SHP77 (cell line): ENCODE measurements at regions not wholly inside any gene's neighbourhood (a gene's known extent, or its start where the extent isn't known, plus 50 kb on each side); places are given as distances from the start of the nearest gene placed in this dataset.
"Not testable (repeated sequence)": the region's sequence is repeated elsewhere in the genome, so short reads cannot be mapped to it uniquely, and the experiment has no call there.

ENCODE experiments used
- DNase-seq, 2 experiments: peaks; one replicate each; lab custom pipeline; 2025; lab: John Stamatoyannopoulos, UW

DNA sequence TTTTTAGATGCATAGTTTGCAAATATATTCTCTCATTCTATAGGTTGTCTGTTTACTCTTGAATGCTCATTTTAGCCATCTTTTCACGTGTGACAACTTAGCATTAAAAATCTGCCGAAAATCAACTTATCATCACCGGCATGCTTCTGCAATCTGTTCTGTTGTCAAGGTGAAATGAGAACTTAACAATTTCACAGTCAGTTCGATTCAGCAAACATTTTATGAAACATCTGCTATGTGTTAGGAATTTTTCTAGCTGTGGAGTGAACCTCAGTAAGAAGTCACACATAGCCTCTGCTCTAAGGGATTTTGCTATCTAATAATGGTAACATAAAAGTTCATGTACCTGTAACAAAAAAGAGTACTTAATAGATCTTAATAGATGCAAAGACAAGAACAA, 256.1 kb downstream of the ZWINT start:
- DNase-seq = no peak

DNA sequence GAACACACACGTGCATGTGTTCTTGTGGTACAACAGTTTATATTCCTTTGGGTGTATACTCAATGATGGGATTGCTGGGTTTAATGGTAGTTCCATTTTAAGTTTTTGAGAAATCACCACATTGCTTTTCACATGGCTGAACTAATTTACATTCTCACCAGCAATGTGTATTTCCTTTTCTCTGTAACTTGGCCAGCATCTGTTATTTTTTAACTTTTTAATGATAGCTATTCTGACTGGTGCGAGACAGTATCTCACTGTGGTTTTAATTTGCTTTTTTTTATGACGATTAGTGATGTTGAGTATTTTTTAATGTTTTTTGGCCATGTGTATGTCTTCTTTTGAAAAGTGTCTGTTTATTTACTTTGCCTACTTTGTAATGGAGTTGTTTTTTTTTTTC, 256.6 kb downstream of the ZWINT start:
- DNase-seq = no peak

DNA sequence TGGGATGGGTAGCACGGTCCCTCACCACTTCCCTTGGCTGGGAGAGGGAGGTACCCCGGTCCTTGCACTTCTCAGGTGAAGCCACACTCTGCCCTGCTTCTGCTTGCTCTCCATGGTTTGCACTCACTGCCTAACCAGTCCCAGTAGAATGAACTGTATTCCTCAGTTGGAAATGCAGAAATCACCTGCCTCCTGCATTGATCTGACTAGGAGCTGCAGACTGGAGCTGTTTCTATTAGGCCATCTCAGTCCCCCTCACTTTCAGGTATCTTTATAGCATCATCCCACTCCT, 264.9 kb downstream of the ZWINT start:
- DNase-seq = no peak

DNA sequence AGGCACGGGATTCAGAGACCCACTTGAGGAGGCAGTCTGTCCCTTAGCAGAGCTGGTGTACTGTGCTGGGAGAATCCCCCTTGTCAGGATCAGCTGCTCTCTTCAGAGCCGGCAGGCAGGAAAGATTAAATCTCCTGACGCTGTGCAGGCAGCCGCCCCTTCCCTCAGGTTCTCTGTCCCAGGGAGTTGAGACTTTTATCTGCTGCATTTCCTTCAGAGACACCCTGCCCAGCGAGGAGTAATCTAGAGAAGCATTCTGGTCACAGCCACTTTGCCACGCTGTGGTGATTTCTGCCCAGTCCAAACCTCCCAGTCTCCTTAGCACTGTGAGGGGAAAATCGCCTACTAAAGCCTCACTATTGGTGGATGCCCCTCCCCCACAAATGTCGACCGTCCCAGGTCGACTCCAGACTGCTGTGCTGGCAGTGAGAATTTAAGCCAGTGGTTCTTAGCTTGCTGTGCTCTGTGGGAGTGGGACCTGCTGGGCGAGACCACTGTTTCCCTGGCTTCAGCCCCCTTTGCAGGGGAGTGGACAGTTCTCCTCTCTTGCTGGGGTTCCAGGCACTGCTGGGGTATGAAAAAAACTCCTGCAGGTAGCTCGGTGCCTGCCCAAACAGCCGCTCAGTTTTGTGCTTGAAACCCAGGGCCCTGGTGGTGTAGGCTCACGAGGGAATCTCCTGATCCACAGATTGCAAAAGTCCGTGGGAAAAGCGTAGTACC, 265.4 kb downstream of the ZWINT start:
- DNase-seq = no peak

DNA sequence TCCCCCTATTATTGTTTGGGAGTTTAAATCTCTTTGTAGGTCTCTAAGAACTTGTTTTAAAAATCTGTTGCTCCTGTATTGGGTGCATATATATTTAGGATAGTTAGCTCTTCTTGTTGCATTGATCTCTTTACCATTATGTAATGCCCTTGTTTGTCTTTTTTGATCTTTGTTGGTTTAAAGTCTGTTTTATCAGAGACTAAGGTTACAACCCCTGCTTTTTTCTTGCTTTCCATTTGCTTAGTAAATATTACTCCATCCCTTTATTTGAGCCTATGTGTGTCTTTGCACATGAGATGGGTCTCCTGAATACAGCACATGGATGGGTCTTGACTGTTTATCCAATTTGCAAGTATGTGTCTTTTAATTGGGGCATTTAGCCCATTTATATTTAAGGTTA, 267.4 kb downstream of the ZWINT start:
- DNase-seq = not testable (repeated sequence)

DNA sequence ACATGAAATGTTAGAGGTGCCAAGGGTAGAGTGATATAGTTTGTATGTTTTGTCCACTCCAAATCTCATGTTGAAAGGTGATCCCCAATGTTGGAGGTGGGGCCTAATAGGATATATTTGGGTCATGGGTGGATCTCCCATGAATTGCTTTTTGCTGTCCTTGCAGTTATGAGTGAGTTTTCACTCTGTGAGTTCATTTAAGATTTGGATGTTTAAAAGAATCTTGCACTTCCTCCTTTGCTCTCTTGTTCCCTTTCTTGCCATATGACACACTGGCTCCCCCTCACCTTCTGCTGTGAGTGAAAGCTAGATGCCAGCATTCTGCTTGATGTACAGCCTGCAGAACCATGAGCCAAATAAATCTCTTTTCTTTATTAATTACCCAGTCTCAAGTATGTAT, 269.2 kb downstream of the ZWINT start:
- DNase-seq = no peak

GRCh38 chr10:56090914-56091540, 270.0 kb downstream of the ZWINT start:
- DNase-seq = no peak

DNA sequence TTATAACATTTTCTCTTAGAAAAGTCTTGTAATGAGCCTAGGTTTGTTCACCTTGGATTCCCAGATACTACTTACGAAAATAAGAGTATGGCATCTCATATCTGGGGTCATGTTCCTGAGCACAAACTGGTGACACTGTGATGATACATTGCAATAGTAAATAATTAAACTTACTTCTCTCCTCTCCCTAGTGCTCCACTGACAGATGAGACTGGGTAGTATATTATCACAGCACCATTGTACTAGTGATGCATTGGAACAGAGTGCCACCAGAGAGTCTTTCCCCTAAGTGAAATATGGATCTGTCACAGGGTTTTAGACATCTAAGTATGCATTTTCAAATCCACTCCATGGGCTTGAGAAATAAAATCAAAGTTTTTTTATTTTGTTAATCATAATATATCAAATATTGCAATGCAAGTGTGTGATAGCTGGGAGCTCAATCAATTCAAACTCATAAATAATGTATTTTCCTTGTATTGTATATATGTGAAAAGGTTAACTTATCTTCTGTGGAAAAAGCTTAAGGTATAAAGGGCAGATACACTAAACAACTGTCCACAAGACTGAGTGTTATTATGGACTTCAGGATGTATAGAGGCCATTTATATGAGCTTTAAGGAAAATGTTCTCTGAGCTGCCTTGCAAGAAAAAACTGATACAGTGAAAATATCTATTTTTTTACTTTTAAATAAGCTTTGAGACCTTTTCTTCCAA, 275.5 kb downstream of the ZWINT start:
- DNase-seq = no peak

DNA sequence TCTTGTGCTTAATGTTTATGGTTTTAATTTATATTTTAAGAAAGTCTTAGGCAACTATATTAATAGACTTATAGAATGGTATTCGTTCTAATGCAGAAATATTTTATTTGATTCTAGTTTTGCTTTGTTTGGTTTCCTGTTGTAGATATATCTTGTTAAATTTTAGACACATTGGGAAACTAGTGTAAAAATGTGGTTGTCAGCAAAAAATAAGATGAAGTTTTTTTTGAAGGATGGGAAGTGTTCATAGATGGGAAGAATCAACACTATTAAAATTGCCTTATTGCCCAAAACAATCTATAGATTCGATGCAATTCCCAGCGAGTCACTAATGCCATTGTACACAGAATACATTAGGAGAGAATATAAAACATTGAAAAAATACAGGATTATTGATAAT, 278.9 kb downstream of the ZWINT start:
- DNase-seq = no peak

GRCh38 chr10:56068473-56069263, 292.4 kb downstream of the ZWINT start:
- DNase-seq = no peak

DNA sequence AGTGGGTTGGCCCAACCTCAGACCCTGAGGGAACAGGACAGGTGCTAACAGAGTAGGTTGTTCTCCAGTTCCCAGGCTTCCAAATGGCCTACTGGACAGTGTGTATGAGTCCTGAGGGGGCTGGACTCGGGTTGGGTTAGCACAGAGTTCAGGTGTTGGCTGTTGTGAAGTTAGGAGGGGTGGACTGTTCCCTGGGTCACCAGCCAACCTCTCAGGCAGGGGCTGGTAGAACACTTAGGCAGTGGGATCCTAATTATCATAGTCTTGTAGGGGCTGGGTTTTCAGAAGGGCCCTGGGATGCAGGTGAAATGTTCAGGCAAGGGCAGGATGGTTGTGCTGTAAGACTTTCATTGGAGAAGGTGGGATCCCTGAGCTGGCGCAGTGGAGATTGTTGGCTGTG, 293.0 kb downstream of the ZWINT start:
- no peak for DNase-seq

DNA sequence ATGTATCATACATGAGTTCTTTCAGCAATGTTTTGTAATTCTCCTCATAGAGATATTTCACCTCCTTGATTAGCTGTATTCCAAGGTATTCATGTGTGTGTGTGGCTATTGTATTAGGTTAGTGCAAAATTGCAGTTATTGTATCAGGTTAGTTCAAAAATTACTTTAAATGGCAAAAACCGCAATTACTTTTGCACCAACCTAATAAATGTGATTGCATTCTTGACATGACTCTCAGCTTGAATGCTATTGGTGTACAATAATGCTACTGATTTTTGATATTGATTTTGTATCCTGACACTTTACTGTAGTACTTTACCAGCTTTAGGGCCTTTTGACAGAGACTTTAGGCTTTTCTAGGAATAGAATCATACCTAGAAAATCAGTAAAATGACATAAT, 297.4 kb downstream of the ZWINT start:
- no peak for DNase-seq

DNA sequence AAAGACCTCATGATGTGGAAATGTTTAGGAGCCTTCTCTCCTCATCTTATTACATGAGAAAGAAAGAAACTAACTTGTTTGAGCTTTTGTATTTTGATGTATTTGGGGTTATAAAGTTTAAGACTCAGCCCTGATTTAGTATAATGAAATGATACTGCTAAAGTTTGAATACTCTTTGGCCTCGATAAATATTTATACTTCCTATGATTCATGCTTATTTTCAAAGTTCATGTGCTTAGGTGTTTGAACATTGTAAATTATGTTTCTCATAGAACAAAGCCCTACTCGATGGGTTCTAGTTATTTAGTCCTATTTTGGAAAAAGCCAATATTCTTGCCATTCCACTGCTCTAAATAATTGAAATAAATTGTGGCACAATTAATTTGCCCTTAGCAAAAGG, 303.2 kb downstream of the ZWINT start:
- no peak for DNase-seq

DNA sequence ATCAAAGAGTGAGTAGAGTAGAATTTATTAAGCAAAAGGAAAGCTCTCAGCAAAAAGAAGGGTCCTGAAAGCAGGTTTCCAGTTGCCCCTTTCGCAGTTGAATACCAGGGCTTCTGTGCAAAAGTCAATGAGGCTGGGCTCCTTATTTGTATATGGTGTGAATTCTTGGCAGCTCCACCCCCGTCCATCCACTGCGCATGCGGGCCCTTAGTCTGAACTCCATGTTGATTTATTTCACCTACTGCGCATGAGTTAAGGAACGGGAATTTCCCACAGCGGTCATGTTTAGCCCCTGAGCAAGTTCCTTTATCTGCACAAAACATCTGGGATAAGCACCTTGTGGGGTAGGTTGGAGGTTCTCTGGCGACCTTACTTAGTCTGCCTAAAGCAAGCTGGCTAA, 325.6 kb downstream of the ZWINT start:
- no peak for DNase-seq

DNA sequence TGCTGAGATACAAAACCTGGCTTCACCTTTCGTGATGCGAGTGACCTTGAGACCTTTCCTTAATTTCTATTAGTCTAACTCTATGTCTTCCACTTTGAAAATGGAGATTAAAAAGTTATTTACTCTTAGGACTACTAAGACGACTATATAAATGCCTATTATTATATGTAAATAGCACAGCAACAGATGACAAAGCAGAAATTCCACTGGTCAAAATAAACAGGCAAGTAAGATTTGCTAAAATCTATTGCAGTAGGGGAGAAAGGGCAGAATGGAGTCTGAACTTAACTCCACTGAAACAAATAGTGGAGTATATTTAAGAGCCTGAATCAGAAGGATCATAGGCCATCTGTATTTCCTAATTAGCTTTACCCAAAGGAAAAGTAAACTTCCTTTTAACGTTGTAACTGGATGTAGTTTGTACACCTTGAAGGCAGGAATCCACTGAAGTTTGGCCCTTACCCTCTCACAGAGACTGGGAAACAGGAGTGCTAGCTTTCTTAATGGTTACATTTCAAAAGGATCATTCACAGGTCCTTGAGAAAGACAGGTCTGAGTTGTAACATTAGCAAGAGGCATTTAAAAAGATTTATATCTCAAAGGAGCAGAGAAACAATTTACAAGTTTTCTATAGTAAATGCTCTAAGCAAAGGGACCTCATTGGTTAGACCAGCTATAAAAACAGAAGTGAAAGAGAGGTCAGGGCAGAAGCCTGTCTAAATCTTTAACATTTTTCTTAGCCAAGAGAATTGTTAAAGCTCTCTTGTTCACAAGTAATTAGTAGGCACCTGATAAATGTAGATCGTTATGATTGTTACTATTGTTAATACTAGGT, 332.5 kb downstream of the ZWINT start:
- DNase-seq = no peak

- DNase-seq = no peak
These were observed 349.0 kb downstream of the ZWINT start for GRCh38 chr10:56012101-56012500.

DNA sequence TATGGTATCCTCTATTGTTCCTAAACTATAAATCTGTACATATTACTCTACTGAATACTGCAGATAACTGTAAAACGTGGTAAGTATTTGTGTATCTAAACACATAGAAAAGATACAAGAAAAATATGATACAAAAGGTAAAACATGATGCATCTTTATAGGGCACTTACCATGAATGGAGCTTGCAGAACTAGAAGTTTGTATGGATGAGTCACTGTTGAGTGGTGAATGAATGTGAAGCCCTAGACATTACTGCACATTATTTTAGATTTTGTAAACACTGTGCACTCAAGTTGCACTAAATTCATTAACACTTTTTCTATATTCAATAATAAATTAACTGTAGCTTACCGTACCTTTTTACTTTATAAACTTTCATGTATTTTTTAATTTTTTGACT, 357.5 kb downstream of the ZWINT start:
- no peak for DNase-seq

GRCh38 chr10:55989188-55989587, 371.9 kb downstream of the ZWINT start:
- DNase-seq = no peak

GRCh38 chr10:55979203-55979602, 381.9 kb downstream of the ZWINT start:
- no peak for DNase-seq

DNA sequence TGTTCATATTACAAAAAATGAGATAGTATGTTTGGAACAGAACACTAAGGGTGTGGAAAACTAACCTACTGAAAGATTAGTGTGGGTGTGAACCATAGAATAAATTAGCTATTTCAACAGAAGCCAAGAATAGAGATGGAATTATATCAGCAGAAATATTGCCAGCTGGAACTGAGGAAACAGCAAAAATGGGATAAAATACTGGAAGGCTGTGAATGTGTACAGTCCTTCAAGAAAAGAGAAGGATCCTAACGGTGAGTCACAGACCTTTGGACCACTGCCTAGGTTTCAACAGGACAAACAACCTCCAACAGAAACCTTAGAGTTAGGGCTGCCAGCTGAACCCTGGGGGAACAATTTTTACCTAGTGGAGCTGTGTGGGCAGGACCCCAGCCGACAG, 395.0 kb downstream of the ZWINT start:
- DNase-seq = no peak

GRCh38 chr10:55943403-55943802, 417.7 kb downstream of the ZWINT start:
- no peak for DNase-seq

DNA sequence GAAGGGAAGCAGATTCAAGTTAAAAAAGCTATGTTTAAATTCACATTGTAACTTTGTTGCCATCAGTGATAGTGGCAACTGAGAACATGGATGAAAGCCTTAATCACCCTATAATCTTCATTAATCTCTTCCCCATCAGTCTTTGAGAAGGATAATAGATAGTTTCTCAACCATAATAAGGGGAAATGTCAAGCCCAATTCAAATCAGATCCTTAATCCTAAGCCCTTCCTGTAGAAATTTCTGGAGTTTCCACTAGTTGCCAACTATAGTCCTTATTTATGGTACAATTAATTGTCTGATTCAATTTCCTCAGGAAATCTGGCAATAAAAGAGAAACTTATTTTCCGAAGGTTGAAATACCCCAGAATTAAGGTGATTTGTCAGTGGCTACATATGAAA, 431.8 kb downstream of the ZWINT start:
- DNase-seq = no peak
